NCI-H1694 treated with DMSO at 0.1 percent for 48 hours (cell line): ENCODE measurements at regions not wholly inside any gene's neighbourhood (a gene's known extent, or its start where the extent isn't known, plus 50 kb on each side); places are given as distances from the start of the nearest gene placed in this dataset.
A peak's percentile ranks its signal among the peaks of the same experiment; 100 is the strongest.

Experiments
- DNase-seq: peaks from one replicate; lab custom pipeline; 2025; lab: John Stamatoyannopoulos, UW

- DNase-seq = peak; percentile 9
Observed at GRCh38 chr18:38028946-38029345, 463.3 kb upstream of the CELF4 start.

- no peak for DNase-seq
Observed at GRCh38 chr18:38025433-38026038, 459.9 kb upstream of the CELF4 start.

- no peak for DNase-seq
Observed at GRCh38 chr18:38023871-38024270, 458.3 kb upstream of the CELF4 start.

GRCh38 chr18:38022234-38022633 lies 456.6 kb upstream of the CELF4 start:
- no peak for DNase-seq

GRCh38 chr18:38019292-38019691 lies 453.7 kb upstream of the CELF4 start:
- no peak for DNase-seq

- no peak for DNase-seq
Observed at GRCh38 chr18:38010971-38011857, 445.6 kb upstream of the CELF4 start.

- DNase-seq = no peak
Observed at GRCh38 chr18:38010037-38010436, 444.4 kb upstream of the CELF4 start.

GRCh38 chr18:38009320-38009719 lies 443.7 kb upstream of the CELF4 start:
- DNase-seq = no peak

- DNase-seq = no peak
Observed at GRCh38 chr18:38007676-38008330, 442.2 kb upstream of the CELF4 start.

GRCh38 chr18:38007026-38007425 lies 441.4 kb upstream of the CELF4 start:
- DNase-seq = no peak

GRCh38 chr18:38006541-38006940 lies 440.9 kb upstream of the CELF4 start:
- DNase-seq = no peak

- DNase-seq = no peak
Observed at GRCh38 chr18:37997695-37998094, 432.1 kb upstream of the CELF4 start.

GRCh38 chr18:37987901-37988300 lies 422.3 kb upstream of the CELF4 start:
- no peak for DNase-seq

- no peak for DNase-seq
Observed at GRCh38 chr18:37986665-37987064, 421.1 kb upstream of the CELF4 start.

- DNase-seq = no peak
Observed at GRCh38 chr18:37985126-37985525, 419.5 kb upstream of the CELF4 start.

- no peak for DNase-seq
Observed at GRCh38 chr18:37980556-37980955, 415.0 kb upstream of the CELF4 start.

- DNase-seq = no peak
Observed at GRCh38 chr18:37975446-37975845, 409.8 kb upstream of the CELF4 start.

- no peak for DNase-seq
Observed at GRCh38 chr18:37967261-37967660, 401.7 kb upstream of the CELF4 start.

GRCh38 chr18:37965572-37965970 lies 400.0 kb upstream of the CELF4 start:
- DNase-seq = no peak

GRCh38 chr18:37964885-37965571 lies 399.4 kb upstream of the CELF4 start:
- no peak for DNase-seq

GRCh38 chr18:37963837-37964236 lies 398.2 kb upstream of the CELF4 start:
- DNase-seq = no peak

- no peak for DNase-seq
Observed at GRCh38 chr18:37962316-37962966, 396.8 kb upstream of the CELF4 start.
